CD14-positive monocyte (primary cell): ENCODE measurements at regions not wholly inside any gene's neighbourhood (a gene's known extent, or its start where the extent isn't known, plus 50 kb on each side); places are given as distances from the start of the nearest gene placed in this dataset.

Experiments
- DNase-seq, 3 donors: peaks; one replicate each; pipeline ENCODE4 v3.0.0-alpha.2; 2011 to 2022
- H2AFZ ChIP-seq: 2 replicates; pipeline ENCODE4 v1.6.0; 2012; ENCODE audit warnings: mild to moderate bottlenecking, low read depth, low read length, inconsistent platforms; ENCODE audit not compliant: insufficient read depth, poor library complexity, severe bottlenecking
- H3K27ac ChIP-seq, 2 donors: 1 replicate in 1 of 2; 2 replicates in 1 of 2; pipeline ENCODE4 v1.5.1; 2012 to 2013; ENCODE audit warnings: low read length in 2 of 2, control low read depth in 1 of 2, inconsistent platforms in 1 of 2, low read depth in 1 of 2, mild to moderate bottlenecking in 1 of 2
- H3K27me3 ChIP-seq, 2 donors: one replicate each; pipeline versions ENCODE4 v1.6.0 to v1.6.1; 2011 to 2013; ENCODE audit warnings: low read length in 2 of 2; ENCODE audit not compliant: control insufficient read depth in 2 of 2, insufficient read depth in 2 of 2
- H3K36me3 ChIP-seq, 2 donors: replicated peaks in 1 of 2; 1 replicate in 1 of 2; 2 replicates in 1 of 2; pipeline versions ENCODE4 v1.5.1 to v1.6.1; 2012 to 2013; ENCODE audit warnings: low read length in 2 of 2, control low read depth in 1 of 2, inconsistent platforms in 1 of 2, mild to moderate bottlenecking in 1 of 2; ENCODE audit not compliant: insufficient read depth in 2 of 2, control insufficient read depth in 1 of 2
- H3K4me1 ChIP-seq, 2 donors: 1 replicate in 1 of 2; 2 replicates in 1 of 2; pipeline versions ENCODE4 v1.5.1 to v1.6.1; 2012 to 2013; ENCODE audit warnings: low read length in 2 of 2, control low read depth in 1 of 2, inconsistent platforms in 1 of 2, mild to moderate bottlenecking in 1 of 2, moderate library complexity in 1 of 2; ENCODE audit not compliant: insufficient read depth in 2 of 2, control insufficient read depth in 1 of 2
- H3K4me2 ChIP-seq: replicated peaks from 2 replicates; pipeline ENCODE3; 2012; ENCODE audit warnings: low read length, moderate library complexity, mild to moderate bottlenecking; ENCODE audit not compliant: poor library complexity, severe bottlenecking; ENCODE audit errors: extremely low read depth
- H3K4me3 ChIP-seq, 3 experiments: fragments of 200-600 bp in 1 of 3; sonication (generic) in 1 of 3; replicated peaks in 1 of 3; 1 replicate in 2 of 3; 2 replicates in 1 of 3; pipeline ENCODE4 v1.5.1; 2011 to 2013; ENCODE audit warnings: low read length in 3 of 3, mild to moderate bottlenecking in 3 of 3, control low read depth in 2 of 3, low read depth in 2 of 3, inconsistent platforms in 1 of 3, moderate library complexity in 1 of 3
- H3K79me2 ChIP-seq: 2 replicates; pipeline ENCODE4 v1.6.0; 2012; ENCODE audit warnings: mild to moderate bottlenecking, control low read depth, inconsistent platforms, low read length, moderate library complexity; ENCODE audit not compliant: insufficient read depth
- H3K9ac ChIP-seq: 2 replicates; pipeline ENCODE4 v1.6.0; 2017; ENCODE audit warnings: low read length, mild to moderate bottlenecking; ENCODE audit not compliant: insufficient read depth, poor library complexity, severe bottlenecking
- H3K9me3 ChIP-seq, 2 donors: replicated peaks in 1 of 2; 1 replicate in 1 of 2; 2 replicates in 1 of 2; pipeline versions ENCODE4 v1.5.1 to v1.6.1; 2012 to 2013; ENCODE audit warnings: low read length in 2 of 2, control low read depth in 1 of 2; ENCODE audit not compliant: control insufficient read depth in 1 of 2, insufficient read depth in 1 of 2
- H4K20me1 ChIP-seq: 2 replicates; pipeline ENCODE4 v1.6.0; 2012; ENCODE audit warnings: mild to moderate bottlenecking, low read length, control low read depth, moderate library complexity; ENCODE audit not compliant: insufficient read depth
- H3K27ac Mint-ChIP-seq, 7 donors: one replicate each; pipeline ENCODE4 v1.8.0; 2020; ENCODE audit warnings: mild to moderate bottlenecking in 7 of 7, mixed read lengths in 7 of 7, moderate library complexity in 6 of 7, inconsistent platforms in 2 of 7
- H3K27me3 Mint-ChIP-seq, 3 donors: one replicate each; pipeline ENCODE4 v1.8.0; 2021 to 2022; ENCODE audit warnings: low read depth in 3 of 3, mild to moderate bottlenecking in 3 of 3, mixed read lengths in 3 of 3, moderate library complexity in 3 of 3, inconsistent platforms in 1 of 3
- H3K36me3 Mint-ChIP-seq, 2 donors: one replicate each; pipeline ENCODE4 v1.8.0; 2020; ENCODE audit warnings: mixed read lengths in 2 of 2, inconsistent platforms in 1 of 2, mild to moderate bottlenecking in 1 of 2
- H3K4me1 Mint-ChIP-seq: one replicate; pipeline ENCODE4 v1.8.0; 2020; ENCODE audit warnings: mild to moderate bottlenecking, mixed read lengths
- H3K4me3 Mint-ChIP-seq, 2 donors: one replicate each; pipeline ENCODE4 v1.8.0; 2020; ENCODE audit warnings: mild to moderate bottlenecking in 2 of 2, mixed read lengths in 2 of 2, moderate library complexity in 1 of 2
- H3K9me3 Mint-ChIP-seq, 7 donors: one replicate each; pipeline ENCODE4 v1.8.0; 2020 to 2022; ENCODE audit warnings: mixed read lengths in 7 of 7, mild to moderate bottlenecking in 6 of 7, moderate library complexity in 6 of 7, inconsistent platforms in 2 of 7
- WGBS: methylation state at CpG from one replicate; pipeline ENCODE4 v1.1.5; 2013; ENCODE audit warnings: missing lambda C conversion rate; ENCODE audit not compliant: insufficient coverage; 5-methylcytosine and 5-hydroxymethylcytosine counted together
- intact Hi-C, 2 donors: fragments of 100-400 bp; cut with micrococcal nuclease; formaldehyde crosslinking; loops; one replicate each; pipeline versions ENCODE4 v1.15.0 to v1.15.1; 2023
- TF ChIP-seq, protein P1 (sequence below): fragments of 200-600 bp; IDR thresholded peaks from one replicate; pipeline ENCODE4 v1.8.0; 2022; ENCODE audit warnings: antibody characterized with exemption, mild to moderate bottlenecking

DNA sequence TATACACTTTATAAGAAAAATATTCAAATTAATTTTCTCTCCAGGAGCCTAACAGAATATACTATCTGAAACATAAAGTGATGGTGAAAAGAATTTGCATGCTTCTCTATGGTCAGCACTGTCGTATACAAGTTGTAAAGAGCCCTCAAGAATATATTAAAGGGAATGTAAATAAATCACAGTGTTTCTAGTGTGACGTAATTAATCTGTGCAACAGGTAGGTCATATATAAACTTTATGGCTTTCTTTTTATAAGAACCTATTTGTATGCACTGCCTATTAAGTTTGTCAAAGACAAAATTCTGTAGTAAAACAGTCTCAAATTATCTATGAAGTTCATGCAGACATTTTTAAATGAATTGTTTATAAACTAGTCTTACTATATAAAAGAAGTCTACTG, 347.9 kb upstream of the EYS start:
- H4K20me1 ChIP-seq = no peaks in the 10 kb centered on the region
- Mint-ChIP-seq H3K9me3 (peaks cover 0 to 2% (median 0%) of the 10 kb centered on the region in 7 donors), H3K4me3 (no peak overlapping the region), H3K4me1 (no peaks in the 10 kb centered on the region), H3K27ac (no peak overlapping the region), H3K36me3 (no peaks in the 10 kb centered on the region), H3K27me3 (no peaks in the 10 kb centered on the region)
- no peaks in the 10 kb centered on the region for H3K4me1 ChIP-seq
- H3K79me2 ChIP-seq = no peaks in the 10 kb centered on the region
- no peak for DNase-seq
- no peak overlapping the region for H3K9ac ChIP-seq
- H3K27ac ChIP-seq = no peak overlapping the region
- H3K4me2 ChIP-seq = no peak overlapping the region
- no peaks in the 10 kb centered on the region for H3K36me3 ChIP-seq
- intact Hi-C loops = no loop called here
- no peak overlapping the region for H3K4me3 ChIP-seq
- no peaks in the 10 kb centered on the region for H3K27me3 ChIP-seq
- H2AFZ ChIP-seq = no peak overlapping the region
- TF ChIP-seq, protein P1, sequence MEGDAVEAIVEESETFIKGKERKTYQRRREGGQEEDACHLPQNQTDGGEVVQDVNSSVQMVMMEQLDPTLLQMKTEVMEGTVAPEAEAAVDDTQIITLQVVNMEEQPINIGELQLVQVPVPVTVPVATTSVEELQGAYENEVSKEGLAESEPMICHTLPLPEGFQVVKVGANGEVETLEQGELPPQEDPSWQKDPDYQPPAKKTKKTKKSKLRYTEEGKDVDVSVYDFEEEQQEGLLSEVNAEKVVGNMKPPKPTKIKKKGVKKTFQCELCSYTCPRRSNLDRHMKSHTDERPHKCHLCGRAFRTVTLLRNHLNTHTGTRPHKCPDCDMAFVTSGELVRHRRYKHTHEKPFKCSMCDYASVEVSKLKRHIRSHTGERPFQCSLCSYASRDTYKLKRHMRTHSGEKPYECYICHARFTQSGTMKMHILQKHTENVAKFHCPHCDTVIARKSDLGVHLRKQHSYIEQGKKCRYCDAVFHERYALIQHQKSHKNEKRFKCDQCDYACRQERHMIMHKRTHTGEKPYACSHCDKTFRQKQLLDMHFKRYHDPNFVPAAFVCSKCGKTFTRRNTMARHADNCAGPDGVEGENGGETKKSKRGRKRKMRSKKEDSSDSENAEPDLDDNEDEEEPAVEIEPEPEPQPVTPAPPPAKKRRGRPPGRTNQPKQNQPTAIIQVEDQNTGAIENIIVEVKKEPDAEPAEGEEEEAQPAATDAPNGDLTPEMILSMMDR = no peak
- no CpG with 5 or more reads among the region's 2 CpGs for WGBS
- H3K9me3 ChIP-seq = no peaks in the 10 kb centered on the region

DNA sequence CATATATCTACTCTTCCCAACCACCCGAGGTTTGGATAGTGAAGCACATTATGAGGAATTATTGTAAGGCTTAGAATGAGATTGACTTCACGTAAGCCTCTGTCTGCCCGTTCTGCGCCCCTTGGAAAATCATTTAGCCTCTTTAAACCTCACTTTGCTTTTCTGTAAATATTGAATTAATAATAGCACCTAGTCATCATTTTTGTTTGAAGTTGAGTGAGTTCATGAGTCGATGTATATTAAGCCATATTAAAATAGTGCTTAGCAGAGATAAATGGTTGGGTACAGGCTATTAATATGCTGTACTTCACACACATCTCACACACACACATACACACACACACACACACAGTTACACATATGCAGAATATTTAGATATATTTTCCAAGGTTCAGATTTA, 344.8 kb upstream of the EYS start:
- Histone ChIP-seq H3K9me3 (no peaks in the 10 kb centered on the region), H3K4me3 (no peak overlapping the region), H3K4me1 (no peaks in the 10 kb centered on the region), H3K27me3 (no peaks in the 10 kb centered on the region), H3K79me2 (no peaks in the 10 kb centered on the region), H3K36me3 (no peaks in the 10 kb centered on the region), H2AFZ (no peak overlapping the region), H3K9ac (no peak overlapping the region), H3K4me2 (no peak overlapping the region), H3K27ac (no peak overlapping the region), H4K20me1 (no peaks in the 10 kb centered on the region)
- Mint-ChIP-seq H3K27me3 (no peaks in the 10 kb centered on the region), H3K9me3 (peaks cover 0 to 2% (median 0%) of the 10 kb centered on the region in 7 donors), H3K4me1 (no peaks in the 10 kb centered on the region), H3K4me3 (no peak overlapping the region), H3K27ac (no peak overlapping the region), H3K36me3 (no peaks in the 10 kb centered on the region)
- no CpG with 5 or more reads among the region's 5 CpGs for WGBS
- intact Hi-C loops = no loop called here
- DNase-seq = no peak
- TF ChIP-seq, protein P1 = no peak
